ENCODE measurements at regions not wholly inside any gene's neighbourhood (a gene's known extent, or its start where the extent isn't known, plus 50 kb on each side); places are given as distances from the start of the nearest gene placed in this dataset.

GRCh38 chr7:86130268-86130667 lies 513.4 kb upstream of the GRM3 start:
- TF ChIP-seq, protein P1, sequence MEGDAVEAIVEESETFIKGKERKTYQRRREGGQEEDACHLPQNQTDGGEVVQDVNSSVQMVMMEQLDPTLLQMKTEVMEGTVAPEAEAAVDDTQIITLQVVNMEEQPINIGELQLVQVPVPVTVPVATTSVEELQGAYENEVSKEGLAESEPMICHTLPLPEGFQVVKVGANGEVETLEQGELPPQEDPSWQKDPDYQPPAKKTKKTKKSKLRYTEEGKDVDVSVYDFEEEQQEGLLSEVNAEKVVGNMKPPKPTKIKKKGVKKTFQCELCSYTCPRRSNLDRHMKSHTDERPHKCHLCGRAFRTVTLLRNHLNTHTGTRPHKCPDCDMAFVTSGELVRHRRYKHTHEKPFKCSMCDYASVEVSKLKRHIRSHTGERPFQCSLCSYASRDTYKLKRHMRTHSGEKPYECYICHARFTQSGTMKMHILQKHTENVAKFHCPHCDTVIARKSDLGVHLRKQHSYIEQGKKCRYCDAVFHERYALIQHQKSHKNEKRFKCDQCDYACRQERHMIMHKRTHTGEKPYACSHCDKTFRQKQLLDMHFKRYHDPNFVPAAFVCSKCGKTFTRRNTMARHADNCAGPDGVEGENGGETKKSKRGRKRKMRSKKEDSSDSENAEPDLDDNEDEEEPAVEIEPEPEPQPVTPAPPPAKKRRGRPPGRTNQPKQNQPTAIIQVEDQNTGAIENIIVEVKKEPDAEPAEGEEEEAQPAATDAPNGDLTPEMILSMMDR (IDR thresholded peaks at IDR 0.05), result no peak
- TF ChIP-seq POLR2A (IDR thresholded peaks at IDR 0.05), result no peak

All from lower leg skin (tissue), 3 donors.